ENCODE measurements at regions not wholly inside any gene's neighbourhood (a gene's known extent, or its start where the extent isn't known, plus 50 kb on each side); places are given as distances from the start of the nearest gene placed in this dataset.

- no peak for TF ChIP-seq ZNF462 (CRISPR knock-in tag; IDR thresholded peaks at IDR 0.05)
- TF ChIP-seq ZNF114 (CRISPR knock-in tag; IDR thresholded peaks at IDR 0.05): no peak
- TF ChIP-seq, protein P1, sequence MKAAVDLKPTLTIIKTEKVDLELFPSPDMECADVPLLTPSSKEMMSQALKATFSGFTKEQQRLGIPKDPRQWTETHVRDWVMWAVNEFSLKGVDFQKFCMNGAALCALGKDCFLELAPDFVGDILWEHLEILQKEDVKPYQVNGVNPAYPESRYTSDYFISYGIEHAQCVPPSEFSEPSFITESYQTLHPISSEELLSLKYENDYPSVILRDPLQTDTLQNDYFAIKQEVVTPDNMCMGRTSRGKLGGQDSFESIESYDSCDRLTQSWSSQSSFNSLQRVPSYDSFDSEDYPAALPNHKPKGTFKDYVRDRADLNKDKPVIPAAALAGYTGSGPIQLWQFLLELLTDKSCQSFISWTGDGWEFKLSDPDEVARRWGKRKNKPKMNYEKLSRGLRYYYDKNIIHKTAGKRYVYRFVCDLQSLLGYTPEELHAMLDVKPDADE (IDR thresholded peaks at IDR 0.05): no peak
- no peak for TF ChIP-seq POLR2AphosphoS5 (IDR thresholded peaks at IDR 0.05; ENCODE audit: low read depth)
These were observed 492.4 kb upstream of the KLF4 start (continued) for GRCh38 chr9:107982001-107982400.

DNA sequence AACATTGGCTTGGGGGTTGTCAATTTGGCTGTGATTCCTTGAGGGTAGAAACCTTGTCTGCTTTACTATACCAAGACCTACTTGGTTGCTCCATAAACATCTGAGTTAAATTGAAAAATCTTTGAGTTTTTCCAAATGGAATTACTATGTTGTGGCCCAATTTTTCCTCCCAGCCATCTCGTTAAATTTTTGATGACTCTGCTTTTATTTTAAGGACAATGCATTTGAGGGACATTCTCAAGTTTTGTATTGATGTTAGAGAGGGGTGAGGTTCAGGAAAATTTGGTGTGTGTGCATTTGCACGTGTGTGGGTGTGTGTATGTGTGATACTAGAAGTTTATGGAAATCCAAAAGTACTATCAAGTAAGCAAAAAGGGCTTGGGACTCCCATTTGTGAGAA lies 491.4 kb upstream of the KLF4 start:
- Mint-ChIP-seq H3K4me3 (no peak overlapping the region), H3K9me3 (no peaks in the 10 kb centered on the region), H3K36me3 (ENCODE audit: low read depth) (no peaks in the 10 kb centered on the region), H3K27me3 (ENCODE audit: insufficient read depth, low read depth, poor library complexity) (no peaks in the 10 kb centered on the region), H3K27ac (no peak overlapping the region), H3K4me1 (peaks cover 10% of the 10 kb centered on the region)
- Histone ChIP-seq H3K4me3 (no peak overlapping the region), H3K4me2 (no peak overlapping the region), H3K9me2 (ENCODE audit: insufficient read depth) (peaks cover 25% of the 10 kb centered on the region), H3K79me2 (replicated peaks; ENCODE audit: insufficient read depth) (no peaks in the 10 kb centered on the region), H4K20me1 (replicated peaks; ENCODE audit: insufficient read depth) (no peaks in the 10 kb centered on the region), H3K27ac (ENCODE audit: low read depth) (no peak overlapping the region), H3K4me1 (ENCODE audit: insufficient read depth) (peaks cover 6% of the 10 kb centered on the region; the same call in 1 of the 2 replicates), H2AFZ (no peak overlapping the region), H3K36me3 (ENCODE audit: insufficient read depth) (no peaks in the 10 kb centered on the region), H3K27me3 (ENCODE audit: insufficient read depth) (no peaks in the 10 kb centered on the region), H3F3A (replicated peaks; ENCODE audit: low read depth) (no peaks in the 10 kb centered on the region)
- DNase-seq (ENCODE audit: low spot score) (no peak), ATAC-seq (no peak)
- TF ChIP-seq, protein P1 (IDR thresholded peaks at IDR 0.05): no peak
- TF ChIP-seq STAT1 (IDR thresholded peaks at IDR 0.05; ENCODE audit: unreplicated experiment) (no peak), JUNB (IDR thresholded peaks at IDR 0.05; ENCODE audit: unreplicated experiment) (no peak), NANOG (IDR thresholded peaks at IDR 0.05; ENCODE audit: borderline replicate concordance) (no peak), CTCF (conservative IDR thresholded peaks at IDR 0.05; ENCODE audit: low read depth in 2 of 2) (no peak), EZH2 (IDR thresholded peaks at IDR 0.05; ENCODE audit: low read depth, unreplicated experiment) (no peak)
- TF ChIP-seq, protein P2, sequence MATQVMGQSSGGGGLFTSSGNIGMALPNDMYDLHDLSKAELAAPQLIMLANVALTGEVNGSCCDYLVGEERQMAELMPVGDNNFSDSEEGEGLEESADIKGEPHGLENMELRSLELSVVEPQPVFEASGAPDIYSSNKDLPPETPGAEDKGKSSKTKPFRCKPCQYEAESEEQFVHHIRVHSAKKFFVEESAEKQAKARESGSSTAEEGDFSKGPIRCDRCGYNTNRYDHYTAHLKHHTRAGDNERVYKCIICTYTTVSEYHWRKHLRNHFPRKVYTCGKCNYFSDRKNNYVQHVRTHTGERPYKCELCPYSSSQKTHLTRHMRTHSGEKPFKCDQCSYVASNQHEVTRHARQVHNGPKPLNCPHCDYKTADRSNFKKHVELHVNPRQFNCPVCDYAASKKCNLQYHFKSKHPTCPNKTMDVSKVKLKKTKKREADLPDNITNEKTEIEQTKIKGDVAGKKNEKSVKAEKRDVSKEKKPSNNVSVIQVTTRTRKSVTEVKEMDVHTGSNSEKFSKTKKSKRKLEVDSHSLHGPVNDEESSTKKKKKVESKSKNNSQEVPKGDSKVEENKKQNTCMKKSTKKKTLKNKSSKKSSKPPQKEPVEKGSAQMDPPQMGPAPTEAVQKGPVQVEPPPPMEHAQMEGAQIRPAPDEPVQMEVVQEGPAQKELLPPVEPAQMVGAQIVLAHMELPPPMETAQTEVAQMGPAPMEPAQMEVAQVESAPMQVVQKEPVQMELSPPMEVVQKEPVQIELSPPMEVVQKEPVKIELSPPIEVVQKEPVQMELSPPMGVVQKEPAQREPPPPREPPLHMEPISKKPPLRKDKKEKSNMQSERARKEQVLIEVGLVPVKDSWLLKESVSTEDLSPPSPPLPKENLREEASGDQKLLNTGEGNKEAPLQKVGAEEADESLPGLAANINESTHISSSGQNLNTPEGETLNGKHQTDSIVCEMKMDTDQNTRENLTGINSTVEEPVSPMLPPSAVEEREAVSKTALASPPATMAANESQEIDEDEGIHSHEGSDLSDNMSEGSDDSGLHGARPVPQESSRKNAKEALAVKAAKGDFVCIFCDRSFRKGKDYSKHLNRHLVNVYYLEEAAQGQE (IDR thresholded peaks at IDR 0.05; ENCODE audit: unreplicated experiment): no peak

All from GM23338 (cell line).